ENCODE measurements at regions not wholly inside any gene's neighbourhood (a gene's known extent, or its start where the extent isn't known, plus 50 kb on each side); places are given as distances from the start of the nearest gene placed in this dataset.

DNA sequence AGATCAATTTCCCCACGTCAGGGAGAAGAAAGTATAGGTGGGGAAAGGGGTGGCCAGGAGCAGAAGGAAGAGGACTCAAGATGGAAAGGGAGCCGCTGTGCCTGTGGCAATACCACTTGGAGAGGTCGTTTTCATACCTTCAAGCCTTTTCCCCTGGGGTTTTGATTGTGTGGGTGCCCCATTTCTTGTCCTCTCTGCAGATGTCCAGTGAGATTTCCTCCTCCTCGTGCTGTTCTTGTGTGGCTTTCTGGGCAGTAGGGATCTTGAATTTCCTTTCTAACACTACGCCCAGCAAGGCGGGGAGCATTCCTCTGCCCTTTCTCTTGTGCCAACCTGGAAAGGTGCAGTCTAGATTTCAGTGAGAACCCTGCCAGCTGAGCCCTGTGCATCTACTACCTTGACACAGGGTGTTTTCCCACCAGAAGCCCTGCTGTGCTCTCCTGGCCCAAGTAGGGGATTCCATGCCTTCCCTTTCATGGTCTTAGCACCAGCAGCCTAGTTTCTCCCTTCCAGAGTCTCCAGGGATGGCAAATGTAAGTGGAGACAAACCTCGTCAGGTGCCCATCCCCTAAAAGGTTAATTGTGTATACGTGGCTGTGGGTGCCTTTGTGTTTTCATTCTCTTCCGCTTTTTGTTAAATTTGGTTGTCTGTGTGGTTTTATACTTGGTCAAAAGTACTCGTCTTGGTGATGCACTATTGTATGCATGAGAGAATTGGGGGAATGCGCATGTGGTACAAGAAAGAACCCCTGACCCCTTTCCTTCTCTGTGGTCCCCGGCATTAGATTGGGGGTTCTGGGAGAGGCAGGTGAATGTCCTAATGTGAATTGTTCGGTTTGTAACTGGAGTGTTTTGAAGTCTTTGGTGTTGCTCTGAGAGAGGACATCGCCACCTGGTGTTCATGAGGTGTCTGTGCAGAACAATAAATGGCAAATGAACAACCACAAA is 71.4 kb upstream of the MPEG1 start:
- TF ChIP-seq, protein P1, sequence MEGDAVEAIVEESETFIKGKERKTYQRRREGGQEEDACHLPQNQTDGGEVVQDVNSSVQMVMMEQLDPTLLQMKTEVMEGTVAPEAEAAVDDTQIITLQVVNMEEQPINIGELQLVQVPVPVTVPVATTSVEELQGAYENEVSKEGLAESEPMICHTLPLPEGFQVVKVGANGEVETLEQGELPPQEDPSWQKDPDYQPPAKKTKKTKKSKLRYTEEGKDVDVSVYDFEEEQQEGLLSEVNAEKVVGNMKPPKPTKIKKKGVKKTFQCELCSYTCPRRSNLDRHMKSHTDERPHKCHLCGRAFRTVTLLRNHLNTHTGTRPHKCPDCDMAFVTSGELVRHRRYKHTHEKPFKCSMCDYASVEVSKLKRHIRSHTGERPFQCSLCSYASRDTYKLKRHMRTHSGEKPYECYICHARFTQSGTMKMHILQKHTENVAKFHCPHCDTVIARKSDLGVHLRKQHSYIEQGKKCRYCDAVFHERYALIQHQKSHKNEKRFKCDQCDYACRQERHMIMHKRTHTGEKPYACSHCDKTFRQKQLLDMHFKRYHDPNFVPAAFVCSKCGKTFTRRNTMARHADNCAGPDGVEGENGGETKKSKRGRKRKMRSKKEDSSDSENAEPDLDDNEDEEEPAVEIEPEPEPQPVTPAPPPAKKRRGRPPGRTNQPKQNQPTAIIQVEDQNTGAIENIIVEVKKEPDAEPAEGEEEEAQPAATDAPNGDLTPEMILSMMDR (IDR thresholded peaks at IDR 0.05; ENCODE audit: low read depth, low read length) = peak; percentile 86
- peak; percentile 5 for DNase-seq (ENCODE audit: extremely low read depth, low read depth)

DNA sequence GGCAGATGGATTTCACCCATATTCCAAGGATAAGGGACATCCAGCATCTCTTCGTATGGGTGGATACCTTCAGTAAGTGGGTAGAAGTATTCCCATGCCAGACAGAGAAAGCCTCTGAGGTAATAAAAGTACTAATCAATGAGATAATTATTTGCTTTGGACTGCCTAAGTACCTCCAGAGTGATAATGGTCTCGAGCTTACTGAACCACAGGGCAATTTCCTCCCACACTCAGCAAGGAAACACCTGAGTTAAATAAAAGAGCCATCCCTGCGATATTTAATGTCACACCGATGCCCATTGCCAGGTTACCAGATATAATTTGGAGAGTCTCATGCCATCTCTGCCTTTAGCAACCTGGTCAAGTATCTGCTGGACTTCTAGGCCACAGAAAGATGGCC is 70.6 kb upstream of the MPEG1 start:
- DNase-seq (ENCODE audit: extremely low read depth, low read depth) = no peak
- TF ChIP-seq, protein P1 (IDR thresholded peaks at IDR 0.05; ENCODE audit: low read depth, low read length) = no peak

DNA sequence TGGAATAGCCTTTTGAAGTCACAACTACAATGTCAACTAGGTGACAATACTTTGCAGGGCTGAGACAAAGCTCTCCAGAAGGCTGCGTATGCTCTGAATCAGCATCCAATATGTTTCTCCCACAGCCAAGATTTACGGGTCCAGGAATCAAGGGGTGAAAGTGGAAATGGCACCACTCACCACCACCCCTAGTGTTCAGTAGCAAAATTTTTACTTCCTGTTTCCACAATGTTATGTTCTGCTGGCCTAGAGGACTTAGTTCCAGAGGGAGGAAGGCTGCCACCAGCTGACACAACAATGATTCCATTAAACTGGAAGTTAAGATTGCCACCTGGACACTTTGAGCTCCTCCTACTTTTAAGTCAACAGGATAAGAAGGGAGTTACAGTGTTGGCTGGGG is 68.5 kb upstream of the MPEG1 start:
- DNase-seq (ENCODE audit: extremely low read depth, low read depth) = no peak
- TF ChIP-seq, protein P1 (IDR thresholded peaks at IDR 0.05; ENCODE audit: low read depth, low read length) = no peak

DNA sequence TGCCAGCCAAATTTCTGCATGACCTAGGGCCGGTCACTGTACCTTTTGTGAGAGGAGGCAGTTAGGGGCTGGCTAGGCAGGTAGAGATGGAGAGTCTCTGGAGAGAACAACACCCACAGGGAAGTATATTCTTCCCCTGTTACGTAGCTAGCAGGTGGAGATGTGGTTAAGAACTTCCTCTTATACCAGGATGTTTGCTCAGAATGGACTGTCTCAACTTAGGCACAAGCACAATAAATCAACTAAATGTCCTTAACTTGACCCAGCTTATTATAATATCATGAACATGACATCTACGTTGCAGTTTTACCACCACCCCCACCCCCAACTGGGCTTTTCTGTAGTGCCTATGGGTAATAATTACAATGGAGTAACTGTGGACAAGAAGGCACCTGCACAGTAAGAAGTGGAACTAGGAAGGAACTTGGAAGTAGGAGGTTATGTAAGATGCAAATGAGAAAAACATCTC is 60.7 kb upstream of the MPEG1 start:
- TF ChIP-seq, protein P1 (IDR thresholded peaks at IDR 0.05; ENCODE audit: low read depth, low read length) = no peak
- no peak for DNase-seq (ENCODE audit: extremely low read depth, low read depth)

DNA sequence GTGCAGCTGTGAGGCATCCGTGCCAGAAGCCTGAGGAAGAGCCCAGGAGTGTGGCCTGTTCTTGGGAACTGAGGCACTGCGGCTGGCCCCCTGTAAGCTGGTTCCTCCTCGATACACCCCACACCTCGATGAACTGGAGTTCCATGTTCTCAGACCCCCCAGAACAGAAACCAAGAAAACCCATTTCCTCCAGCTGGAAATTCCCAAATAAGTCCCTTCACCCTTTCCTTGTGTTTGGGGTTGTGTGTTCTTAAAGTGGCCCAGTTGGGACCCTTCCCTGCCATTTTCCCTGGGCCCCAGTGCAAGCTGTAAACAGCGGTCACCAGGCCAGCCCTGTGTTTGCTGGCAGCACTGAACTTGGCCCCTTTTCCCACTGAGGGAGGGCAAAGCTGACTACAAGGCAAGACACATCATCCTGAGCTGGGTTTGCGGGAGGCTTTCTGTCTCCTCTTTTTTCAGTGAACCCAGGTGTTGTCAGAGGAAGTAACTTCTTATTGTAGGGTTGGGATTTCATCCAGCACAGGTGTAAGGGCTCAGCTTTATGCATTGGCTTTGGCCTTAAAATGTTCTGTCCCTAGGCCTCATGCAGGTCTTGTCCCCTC is 60.1 kb upstream of the MPEG1 start:
- DNase-seq (ENCODE audit: extremely low read depth, low read depth) = no peak
- TF ChIP-seq, protein P1 (IDR thresholded peaks at IDR 0.05; ENCODE audit: low read depth, low read length) = no peak

DNA sequence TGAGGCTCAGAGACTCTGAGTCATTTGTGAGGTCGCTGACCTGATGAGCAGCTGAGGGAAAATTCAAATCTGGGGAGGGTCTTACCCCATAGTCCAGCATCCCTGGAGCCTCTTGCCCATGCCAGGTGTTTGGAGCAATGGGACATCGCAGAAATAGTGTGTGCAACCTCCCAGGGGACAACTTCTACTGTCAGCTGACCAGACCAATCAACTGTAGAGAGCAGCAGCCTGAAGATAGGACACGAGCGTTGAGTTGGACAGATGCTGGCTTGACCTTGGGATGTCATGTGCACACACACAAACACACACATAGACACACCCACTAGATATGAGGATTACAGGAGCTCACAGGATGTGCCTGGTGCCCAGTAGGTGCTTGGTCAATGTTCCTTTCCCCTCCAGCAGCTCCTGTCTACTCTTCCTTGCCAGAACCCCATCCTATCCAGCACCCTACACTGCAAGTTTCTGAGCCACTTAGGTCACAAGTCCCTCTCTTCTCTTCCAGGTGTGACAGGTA is 59.1 kb upstream of the MPEG1 start:
- TF ChIP-seq, protein P1 (IDR thresholded peaks at IDR 0.05; ENCODE audit: low read depth, low read length) = no peak

DNA sequence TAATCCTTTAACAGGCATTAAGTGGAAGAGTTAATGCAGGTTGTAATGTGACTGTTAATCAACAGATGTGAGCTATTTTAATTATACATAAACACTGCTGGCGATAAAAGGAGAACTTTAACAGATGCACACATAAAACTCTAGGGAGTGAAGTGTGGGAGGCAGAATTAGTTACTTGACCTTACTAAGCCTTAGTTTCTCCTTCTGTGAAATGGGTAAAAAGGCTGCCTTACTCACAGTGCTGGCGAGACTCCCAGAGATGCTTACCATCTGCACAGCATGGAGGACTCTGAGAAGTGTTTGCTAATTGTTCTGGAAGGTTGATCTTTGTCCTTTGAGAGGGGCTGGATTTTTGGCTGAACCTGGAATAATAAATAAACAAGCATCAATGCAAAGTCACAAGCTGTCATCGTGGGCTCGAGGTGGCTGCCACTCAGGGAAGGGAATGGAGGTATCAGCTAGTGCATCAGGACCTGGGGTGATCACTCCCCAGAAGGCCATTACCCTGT is 58.6 kb upstream of the MPEG1 start:
- TF ChIP-seq, protein P1 (IDR thresholded peaks at IDR 0.05; ENCODE audit: low read depth, low read length) = no peak

More for the DNA sequence above, 59.1 kb upstream of the MPEG1 start:
- no peak for DNase-seq (ENCODE audit: extremely low read depth, low read depth)

More for the DNA sequence above, 58.6 kb upstream of the MPEG1 start:
- no peak for DNase-seq (ENCODE audit: extremely low read depth, low read depth)

Data from AG09319 (cell line).